ENCODE measurements at regions not wholly inside any gene's neighbourhood (a gene's known extent, or its start where the extent isn't known, plus 50 kb on each side); places are given as distances from the start of the nearest gene placed in this dataset.

DNA sequence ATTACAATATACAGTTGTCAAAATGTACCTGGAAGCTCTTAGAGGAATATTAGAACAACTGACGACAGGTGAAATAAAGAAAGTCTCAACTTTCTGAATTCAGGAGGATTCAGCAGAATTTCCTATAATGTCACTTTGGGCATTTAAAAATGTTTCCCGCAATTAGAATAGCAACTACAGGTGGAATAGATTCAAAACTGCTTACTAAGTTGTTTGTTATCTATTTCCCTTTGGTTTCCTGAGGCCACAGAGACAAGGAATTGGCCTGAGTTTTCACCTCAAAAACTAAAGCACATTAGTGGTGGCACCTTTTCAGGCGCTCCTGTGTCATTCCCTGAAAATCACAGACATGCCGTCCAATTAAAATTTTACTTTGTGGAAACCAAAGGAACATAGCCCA is 729.2 kb upstream of the FANCL start:
- Histone ChIP-seq H3K36me3 (ENCODE audit: control insufficient read depth, insufficient read depth, low read length) (no peaks in the 10 kb centered on the region), H3K4me1 (ENCODE audit: control insufficient read depth, insufficient read depth, low read length) (no peaks in the 10 kb centered on the region), H3K27me3 (ENCODE audit: control insufficient read depth, insufficient read depth, low read length) (no peaks in the 10 kb centered on the region), H3K9ac (ENCODE audit: low read length) (no peak overlapping the region), H3K27ac (ENCODE audit: low read depth, low read length) (no peak overlapping the region), H3K4me3 (ENCODE audit: low read length) (no peak overlapping the region)

DNA sequence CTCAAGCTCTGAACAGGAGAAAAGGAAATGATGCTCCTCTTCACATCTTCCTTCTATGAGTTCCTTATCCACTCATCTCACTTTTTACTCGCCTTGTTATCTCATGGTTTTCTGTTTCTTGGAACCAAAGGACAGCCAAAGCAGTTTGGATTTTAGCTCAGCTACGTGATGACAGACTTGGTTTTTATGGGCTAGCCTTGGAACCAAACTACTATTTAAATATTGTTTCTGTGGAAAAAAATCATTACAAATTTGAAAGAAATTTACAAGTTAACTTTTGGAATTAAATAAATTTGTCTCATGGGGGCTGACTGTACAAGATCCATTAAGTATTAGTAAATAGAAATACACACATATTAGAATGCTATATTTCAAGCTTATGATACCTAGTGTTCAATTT is 727.8 kb upstream of the FANCL start:
- no peaks in the 10 kb centered on the region for H3K4me1 ChIP-seq (ENCODE audit: control insufficient read depth, insufficient read depth, low read length)
- no peaks in the 10 kb centered on the region for H3K36me3 ChIP-seq (ENCODE audit: control insufficient read depth, insufficient read depth, low read length)
- no peak overlapping the region for H3K4me3 ChIP-seq (ENCODE audit: low read length)
- H3K27me3 ChIP-seq (ENCODE audit: control insufficient read depth, insufficient read depth, low read length) = no peaks in the 10 kb centered on the region
- H3K27ac ChIP-seq (ENCODE audit: low read depth, low read length) = no peak overlapping the region
- H3K9ac ChIP-seq (ENCODE audit: low read length) = no peak overlapping the region

DNA sequence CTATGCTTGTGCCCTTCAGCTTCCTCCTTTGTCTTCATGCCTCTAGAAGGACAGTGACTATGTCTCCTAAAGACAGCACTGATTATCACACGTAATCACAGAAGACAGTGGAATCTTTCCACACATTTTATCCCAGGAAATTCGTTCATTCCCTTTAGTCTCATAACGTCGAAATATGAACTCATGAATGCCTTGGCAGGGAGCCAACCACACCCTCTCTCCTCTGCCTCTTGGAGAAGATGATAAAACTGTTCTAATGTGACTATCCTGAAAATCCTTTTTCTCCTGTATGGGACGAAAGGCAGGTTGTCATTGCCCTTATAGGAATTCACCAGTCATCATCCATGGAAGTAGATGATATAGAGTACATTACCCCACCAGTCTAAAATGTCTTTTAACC is 726.6 kb upstream of the FANCL start:
- no peaks in the 10 kb centered on the region for H3K27me3 ChIP-seq (ENCODE audit: control insufficient read depth, insufficient read depth, low read length)
- H3K4me1 ChIP-seq (ENCODE audit: control insufficient read depth, insufficient read depth, low read length) = no peaks in the 10 kb centered on the region
- no peak overlapping the region for H3K4me3 ChIP-seq (ENCODE audit: low read length)
- no peak overlapping the region for H3K27ac ChIP-seq (ENCODE audit: low read depth, low read length)
- H3K36me3 ChIP-seq (ENCODE audit: control insufficient read depth, insufficient read depth, low read length) = no peaks in the 10 kb centered on the region
- H3K9ac ChIP-seq (ENCODE audit: low read length) = no peak overlapping the region

DNA sequence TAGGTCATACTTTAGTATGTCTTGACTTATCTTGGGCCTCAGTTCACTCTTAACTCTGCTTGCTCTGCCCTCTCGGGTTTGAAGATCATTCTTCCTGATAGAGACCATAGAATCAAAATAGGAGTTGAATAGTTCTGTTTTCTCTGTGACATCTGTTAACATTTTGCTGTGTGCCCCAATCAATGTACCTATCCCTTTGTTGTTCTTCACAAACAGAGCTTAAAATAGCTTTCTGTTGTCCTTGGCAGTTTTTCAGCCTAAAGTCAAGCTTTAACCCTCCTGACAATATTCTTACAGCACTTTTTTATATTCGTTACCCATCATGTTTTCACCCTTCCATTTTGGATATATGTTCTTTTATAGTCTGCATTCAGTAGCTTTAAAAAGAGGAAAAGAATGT is 724.5 kb upstream of the FANCL start:
- H3K4me3 ChIP-seq (ENCODE audit: low read length) = no peak overlapping the region
- H3K4me1 ChIP-seq (ENCODE audit: control insufficient read depth, insufficient read depth, low read length) = no peaks in the 10 kb centered on the region
- H3K27me3 ChIP-seq (ENCODE audit: control insufficient read depth, insufficient read depth, low read length) = no peaks in the 10 kb centered on the region
- no peaks in the 10 kb centered on the region for H3K36me3 ChIP-seq (ENCODE audit: control insufficient read depth, insufficient read depth, low read length)
- no peak overlapping the region for H3K9ac ChIP-seq (ENCODE audit: low read length)
- no peak overlapping the region for H3K27ac ChIP-seq (ENCODE audit: low read depth, low read length)

GRCh38 chr2:58959996-58960395 is 718.9 kb upstream of the FANCL start:
- no peaks in the 10 kb centered on the region for H3K36me3 ChIP-seq (ENCODE audit: control insufficient read depth, insufficient read depth, low read length)
- H3K27me3 ChIP-seq (ENCODE audit: control insufficient read depth, insufficient read depth, low read length) = no peaks in the 10 kb centered on the region
- no peak overlapping the region for H3K27ac ChIP-seq (ENCODE audit: low read depth, low read length)
- H3K4me3 ChIP-seq (ENCODE audit: low read length) = no peak overlapping the region
- H3K4me1 ChIP-seq (ENCODE audit: control insufficient read depth, insufficient read depth, low read length) = no peaks in the 10 kb centered on the region
- no peak overlapping the region for H3K9ac ChIP-seq (ENCODE audit: low read length)

- no peaks in the 10 kb centered on the region for H3K4me1 ChIP-seq (ENCODE audit: control insufficient read depth, insufficient read depth, low read length)
- H3K36me3 ChIP-seq (ENCODE audit: control insufficient read depth, insufficient read depth, low read length) = no peaks in the 10 kb centered on the region
- H3K27me3 ChIP-seq (ENCODE audit: control insufficient read depth, insufficient read depth, low read length) = no peaks in the 10 kb centered on the region
- H3K4me3 ChIP-seq (ENCODE audit: low read length) = no peak overlapping the region
- no peak overlapping the region for H3K9ac ChIP-seq (ENCODE audit: low read length)
- H3K27ac ChIP-seq (ENCODE audit: low read depth, low read length) = no peak overlapping the region
Measured at GRCh38 chr2:58957188-58957840, 716.2 kb upstream of the FANCL start.

DNA sequence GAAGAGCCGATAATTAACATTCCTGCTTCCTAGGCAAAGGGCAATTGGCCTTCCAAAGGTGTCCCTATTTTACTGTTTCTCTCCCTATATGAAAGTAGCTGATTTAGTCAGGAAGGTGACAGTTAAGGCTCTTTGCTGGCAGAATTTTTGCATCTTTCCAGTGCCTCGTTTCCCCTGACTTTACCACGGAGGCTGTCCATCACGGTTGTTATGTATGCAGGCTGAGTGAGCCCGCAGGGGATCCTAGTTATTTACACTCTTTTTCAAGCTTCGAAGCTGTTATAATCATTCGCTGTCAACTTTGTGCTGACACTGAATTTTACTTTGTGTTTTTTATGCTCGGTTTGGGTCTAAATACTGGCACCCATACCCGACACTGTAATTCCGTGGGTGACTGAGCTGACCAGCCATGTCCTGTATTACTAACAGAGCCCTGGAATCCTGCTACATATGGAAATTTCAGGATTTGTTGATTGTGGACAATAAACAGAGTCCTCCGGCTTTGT is 713.8 kb upstream of the FANCL start:
- no peaks in the 10 kb centered on the region for H3K27me3 ChIP-seq (ENCODE audit: control insufficient read depth, insufficient read depth, low read length)
- no peak overlapping the region for H3K27ac ChIP-seq (ENCODE audit: low read depth, low read length)
- no peak overlapping the region for H3K4me3 ChIP-seq (ENCODE audit: low read length)
- H3K36me3 ChIP-seq (ENCODE audit: control insufficient read depth, insufficient read depth, low read length) = no peaks in the 10 kb centered on the region
- no peaks in the 10 kb centered on the region for H3K4me1 ChIP-seq (ENCODE audit: control insufficient read depth, insufficient read depth, low read length)
- no peak overlapping the region for H3K9ac ChIP-seq (ENCODE audit: low read length)

DNA sequence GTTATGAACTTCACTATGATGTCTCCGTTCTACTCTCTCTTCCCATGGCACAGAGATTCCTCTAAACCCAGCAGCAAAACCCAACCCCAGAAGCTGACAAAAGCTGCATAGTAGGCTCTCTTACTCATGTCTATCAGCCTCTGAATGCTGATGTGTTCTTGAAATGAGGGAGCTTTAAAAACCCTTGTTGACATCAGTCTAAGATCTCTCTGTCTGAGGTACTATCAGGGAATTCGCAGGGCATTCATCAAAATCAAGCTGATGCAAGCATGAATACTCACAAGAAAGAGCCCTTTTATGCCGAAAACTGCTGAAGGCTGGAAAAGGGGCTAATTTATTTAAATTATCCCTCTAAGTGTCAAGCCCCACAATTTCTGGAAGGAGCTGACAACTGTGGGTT is 710.6 kb upstream of the FANCL start:
- no peak overlapping the region for H3K27ac ChIP-seq (ENCODE audit: low read depth, low read length)
- no peak overlapping the region for H3K9ac ChIP-seq (ENCODE audit: low read length)
- H3K36me3 ChIP-seq (ENCODE audit: control insufficient read depth, insufficient read depth, low read length) = no peaks in the 10 kb centered on the region
- H3K27me3 ChIP-seq (ENCODE audit: control insufficient read depth, insufficient read depth, low read length) = no peaks in the 10 kb centered on the region
- H3K4me1 ChIP-seq (ENCODE audit: control insufficient read depth, insufficient read depth, low read length) = no peaks in the 10 kb centered on the region
- no peak overlapping the region for H3K4me3 ChIP-seq (ENCODE audit: low read length)

DNA sequence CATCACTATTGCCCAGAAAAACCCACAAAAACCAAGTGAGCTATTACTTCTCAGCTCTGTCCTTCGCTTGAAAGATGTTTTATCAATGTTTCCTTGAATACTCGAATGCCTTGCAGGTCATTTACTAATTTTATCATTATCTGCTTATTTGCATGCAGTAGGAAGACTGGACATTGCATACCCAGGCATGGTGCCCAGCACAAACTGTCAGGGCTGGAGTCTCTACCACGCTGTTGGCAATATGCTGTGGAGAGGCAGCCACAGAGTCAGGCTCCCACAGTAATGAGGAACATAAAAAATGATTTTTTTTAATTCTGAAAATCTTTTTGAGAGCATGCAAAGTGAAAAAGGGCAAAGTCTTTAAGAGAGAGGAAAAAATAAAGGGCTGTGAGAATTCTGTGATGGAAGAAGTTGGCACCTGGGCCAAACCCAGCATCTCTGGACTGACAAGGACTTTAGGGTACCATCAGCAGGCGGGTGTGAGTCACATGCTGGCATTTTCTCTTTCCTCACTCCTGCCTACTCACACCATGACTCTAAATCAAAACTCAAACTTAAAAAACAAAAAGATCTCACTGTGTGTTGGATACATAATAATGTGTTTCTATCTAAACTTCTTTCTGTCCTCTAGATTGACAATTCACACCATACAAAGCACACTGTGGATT is 709.8 kb upstream of the FANCL start:
- H3K4me3 ChIP-seq (ENCODE audit: low read length) = no peak overlapping the region
- no peak overlapping the region for H3K9ac ChIP-seq (ENCODE audit: low read length)
- H3K4me1 ChIP-seq (ENCODE audit: control insufficient read depth, insufficient read depth, low read length) = no peaks in the 10 kb centered on the region
- H3K27ac ChIP-seq (ENCODE audit: low read depth, low read length) = no peak overlapping the region
- H3K36me3 ChIP-seq (ENCODE audit: control insufficient read depth, insufficient read depth, low read length) = no peaks in the 10 kb centered on the region
- no peaks in the 10 kb centered on the region for H3K27me3 ChIP-seq (ENCODE audit: control insufficient read depth, insufficient read depth, low read length)

DNA sequence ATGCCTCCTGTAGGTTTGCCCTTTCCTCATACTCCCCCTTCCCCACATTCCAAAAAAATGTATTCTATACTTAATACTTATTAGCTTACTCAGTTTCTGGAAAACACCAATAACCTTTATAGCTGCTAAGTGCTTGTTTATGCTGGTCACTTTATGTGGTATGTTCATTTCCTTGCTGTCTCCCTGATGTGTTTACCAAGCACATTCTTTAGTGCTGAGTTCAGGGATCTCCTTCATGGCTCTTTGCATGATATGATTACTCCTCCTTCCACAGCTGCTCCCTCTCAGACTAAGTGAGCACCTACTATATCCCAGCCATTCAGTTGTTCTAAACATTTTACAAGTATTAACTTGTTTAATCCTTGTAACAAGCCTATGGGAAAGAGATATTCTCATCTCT is 698.3 kb upstream of the FANCL start:
- Histone ChIP-seq H3K27me3 (ENCODE audit: control insufficient read depth, insufficient read depth, low read length) (no peaks in the 10 kb centered on the region), H3K9ac (ENCODE audit: low read length) (no peak overlapping the region), H3K36me3 (ENCODE audit: control insufficient read depth, insufficient read depth, low read length) (no peaks in the 10 kb centered on the region), H3K27ac (ENCODE audit: low read depth, low read length) (no peak overlapping the region), H3K4me1 (ENCODE audit: control insufficient read depth, insufficient read depth, low read length) (no peaks in the 10 kb centered on the region), H3K4me3 (ENCODE audit: low read length) (no peak overlapping the region)

DNA sequence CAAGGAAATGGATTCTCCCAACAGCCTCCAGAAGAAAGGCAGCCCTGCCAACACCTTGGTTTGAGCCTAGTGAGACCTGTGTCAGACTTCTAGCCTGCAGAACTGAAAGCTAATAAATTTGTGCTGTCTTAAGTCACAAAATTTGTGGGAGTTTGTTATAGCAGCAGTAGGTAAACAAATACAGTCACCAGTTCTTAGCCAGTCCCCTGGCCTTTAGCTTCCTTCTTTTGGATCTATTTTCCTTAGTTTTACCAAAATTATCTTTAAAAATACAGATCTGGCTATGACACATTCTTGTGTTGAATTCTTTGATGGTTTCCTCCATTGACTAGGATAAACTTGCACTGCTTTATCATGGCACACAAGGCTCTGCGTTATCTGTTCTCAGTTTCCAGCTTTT is 697.9 kb upstream of the FANCL start:
- Histone ChIP-seq H3K27ac (ENCODE audit: low read depth, low read length) (no peak overlapping the region), H3K4me1 (ENCODE audit: control insufficient read depth, insufficient read depth, low read length) (no peaks in the 10 kb centered on the region)

DNA sequence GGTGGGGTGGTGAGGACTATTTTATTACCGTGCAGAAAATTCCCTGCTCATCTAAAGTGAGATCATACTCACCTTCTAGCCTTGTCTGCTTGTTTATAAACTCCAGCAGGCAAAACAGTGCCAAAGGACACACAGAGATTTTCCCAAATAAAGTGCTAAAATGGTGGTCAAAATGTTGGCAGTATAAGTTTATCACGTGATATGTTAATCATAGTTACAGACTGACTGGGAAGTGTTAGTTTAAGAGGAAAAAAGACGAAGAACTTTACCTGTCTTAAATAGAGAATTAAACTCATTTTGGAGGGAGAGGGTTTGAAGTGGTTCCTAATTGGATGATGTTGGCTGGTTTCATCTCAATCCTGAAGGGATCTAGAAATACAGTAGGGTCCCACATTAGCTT is 691.7 kb upstream of the FANCL start:
- H3K4me3 ChIP-seq (ENCODE audit: low read length) = no peak overlapping the region
- H3K9ac ChIP-seq (ENCODE audit: low read length) = no peak overlapping the region
- no peaks in the 10 kb centered on the region for H3K4me1 ChIP-seq (ENCODE audit: control insufficient read depth, insufficient read depth, low read length)
- no peaks in the 10 kb centered on the region for H3K36me3 ChIP-seq (ENCODE audit: control insufficient read depth, insufficient read depth, low read length)
- H3K27ac ChIP-seq (ENCODE audit: low read depth, low read length) = no peak overlapping the region
- H3K27me3 ChIP-seq (ENCODE audit: control insufficient read depth, insufficient read depth, low read length) = no peaks in the 10 kb centered on the region

More for the DNA sequence above, 697.9 kb upstream of the FANCL start:
- Histone ChIP-seq H3K36me3 (ENCODE audit: control insufficient read depth, insufficient read depth, low read length) (no peaks in the 10 kb centered on the region), H3K27me3 (ENCODE audit: control insufficient read depth, insufficient read depth, low read length) (no peaks in the 10 kb centered on the region), H3K4me3 (ENCODE audit: low read length) (no peak overlapping the region), H3K9ac (ENCODE audit: low read length) (no peak overlapping the region)

GRCh38 chr2:58930537-58930936 is 689.4 kb upstream of the FANCL start:
- no peak overlapping the region for H3K9ac ChIP-seq (ENCODE audit: low read length)
- no peak overlapping the region for H3K27ac ChIP-seq (ENCODE audit: low read depth, low read length)
- H3K36me3 ChIP-seq (ENCODE audit: control insufficient read depth, insufficient read depth, low read length) = no peaks in the 10 kb centered on the region
- H3K27me3 ChIP-seq (ENCODE audit: control insufficient read depth, insufficient read depth, low read length) = no peaks in the 10 kb centered on the region
- no peaks in the 10 kb centered on the region for H3K4me1 ChIP-seq (ENCODE audit: control insufficient read depth, insufficient read depth, low read length)
- H3K4me3 ChIP-seq (ENCODE audit: low read length) = no peak overlapping the region

All from rectal smooth muscle tissue (tissue), 1 donor.